OCI-LY1 (cell line): ENCODE measurements at regions not wholly inside any gene's neighbourhood (a gene's known extent, or its start where the extent isn't known, plus 50 kb on each side); places are given as distances from the start of the nearest gene placed in this dataset.

Experiments used
- H2AFZ ChIP-seq: fragments of 200-600 bp; sonication (generic), shearing (Covaris generic); 2 replicates; pipeline ENCODE4 v1.6.0; 2014; ENCODE audit warnings: antibody characterized with exemption, mild to moderate bottlenecking, low read length
- H3F3A ChIP-seq: fragments of 200-600 bp; sonication (generic), shearing (Covaris generic); 2 replicates; pipeline ENCODE4 v1.6.0; 2014; ENCODE audit warnings: mild to moderate bottlenecking, antibody characterized with exemption, low read length, moderate library complexity; ENCODE audit not compliant: insufficient read depth
- H3K27ac ChIP-seq: fragments of 200-600 bp; sonication (generic); 2 replicates; pipeline ENCODE4 v1.5.1; 2014; ENCODE audit warnings: low read length, mixed run types, mild to moderate bottlenecking, low read depth; ENCODE audit not compliant: poor library complexity, severe bottlenecking
- H3K27me3 ChIP-seq: fragments of 200-600 bp; sonication (generic); 2 replicates; pipeline ENCODE4 v1.6.0; 2014; ENCODE audit warnings: antibody characterized with exemption, mild to moderate bottlenecking, low read length, moderate library complexity; ENCODE audit not compliant: insufficient read depth
- H3K36me3 ChIP-seq: fragments of 200-600 bp; sonication (generic); 2 replicates; pipeline ENCODE4 v1.6.1; 2014; ENCODE audit warnings: mild to moderate bottlenecking, antibody characterized with exemption, low read length, moderate library complexity, mixed read lengths; ENCODE audit not compliant: insufficient read depth
- H3K4me1 ChIP-seq: fragments of 200-600 bp; sonication (generic); 2 replicates; pipeline ENCODE4 v1.5.1; 2014; ENCODE audit warnings: mild to moderate bottlenecking, low read length, moderate library complexity; ENCODE audit not compliant: insufficient read depth, severe bottlenecking
- H3K4me2 ChIP-seq: fragments of 200-600 bp; sonication (generic), shearing (Covaris generic); 2 replicates; pipeline ENCODE4 v1.6.1; 2014; ENCODE audit warnings: low read length
- H3K4me3 ChIP-seq: fragments of 200-600 bp; sonication (generic); 2 replicates; pipeline ENCODE4 v1.5.1; 2014; ENCODE audit warnings: low read length, low read depth, mild to moderate bottlenecking, mixed read lengths; ENCODE audit not compliant: poor library complexity, severe bottlenecking
- H3K79me2 ChIP-seq: fragments of 200-600 bp; shearing (Covaris generic); 2 replicates; pipeline ENCODE4 v1.6.1; 2016; ENCODE audit warnings: mixed run types, low read length, mixed read lengths; ENCODE audit not compliant: insufficient read depth
- H3K9ac ChIP-seq: fragments of 200-600 bp; sonication (generic), shearing (Covaris generic); 2 replicates; pipeline ENCODE4 v1.6.1; 2014; ENCODE audit warnings: mild to moderate bottlenecking, low read length, mixed read lengths
- H3K9me2 ChIP-seq: fragments of 200-600 bp; sonication (generic), shearing (Covaris generic); 2 replicates; pipeline ENCODE4 v1.6.1; 2014; ENCODE audit warnings: low read depth, mild to moderate bottlenecking, low read length, mixed read lengths
- H3K9me3 ChIP-seq: fragments of 200-600 bp; shearing (Covaris generic); 2 replicates; pipeline ENCODE4 v1.6.1; 2014; ENCODE audit warnings: low read length, mixed read lengths
- H4K20me1 ChIP-seq: fragments of 200-600 bp; sonication (generic), shearing (Covaris generic); 2 replicates; pipeline ENCODE4 v1.6.0; 2016; ENCODE audit warnings: mild to moderate bottlenecking, low read length; ENCODE audit not compliant: insufficient read depth
- EZH2 ChIP-seq: fragments of 200-600 bp; sonication (generic), shearing (Covaris generic); IDR thresholded peaks from 2 replicates; pipeline ENCODE4 v1.8.0; 2017; ENCODE audit warnings: borderline replicate concordance, mixed run types, mild to moderate bottlenecking, antibody characterized with exemption, low read length, moderate library complexity, mixed read lengths
- TF ChIP-seq, protein P1 (sequence below): fragments of 200-600 bp; sonication (generic), shearing (Covaris generic); IDR thresholded peaks from 2 replicates; pipeline ENCODE4 v1.5.1; 2017; ENCODE audit warnings: mild to moderate bottlenecking, antibody characterized with exemption, low read length, moderate library complexity, mixed read lengths

DNA sequence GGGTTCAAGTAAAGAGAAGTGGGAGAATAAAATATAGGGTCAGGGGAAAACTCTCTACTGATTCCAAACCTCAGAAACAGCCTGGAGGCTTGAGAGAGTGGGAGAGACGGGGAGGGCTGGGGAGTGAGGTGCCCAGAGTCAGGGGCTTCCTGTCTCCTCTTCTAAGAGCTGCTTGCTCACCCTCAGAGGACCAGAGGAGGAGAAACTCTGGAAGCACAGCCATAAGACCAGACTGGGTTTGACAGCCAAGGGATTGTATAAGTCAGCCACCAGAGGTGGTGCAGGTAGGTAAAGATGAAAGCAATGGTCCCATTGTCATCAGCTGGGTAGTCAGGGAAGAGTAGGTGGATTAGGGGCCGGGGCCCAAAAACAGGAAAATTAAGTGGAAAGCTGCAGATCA, 259.4 kb downstream of the TNS1 start:
- no peaks in the 10 kb centered on the region for H4K20me1 ChIP-seq
- no peaks in the 10 kb centered on the region for H3K27me3 ChIP-seq
- H3K9ac ChIP-seq: no peak overlapping the region
- no peaks in the 10 kb centered on the region for H3K36me3 ChIP-seq
- H3K9me2 ChIP-seq: no peaks in the 10 kb centered on the region
- H3K4me3 ChIP-seq: no peak overlapping the region
- H2AFZ ChIP-seq: no peak overlapping the region
- no peak overlapping the region for H3K4me2 ChIP-seq
- no peaks in the 10 kb centered on the region for H3K4me1 ChIP-seq
- no peak overlapping the region for H3K27ac ChIP-seq
- TF ChIP-seq, protein P1, sequence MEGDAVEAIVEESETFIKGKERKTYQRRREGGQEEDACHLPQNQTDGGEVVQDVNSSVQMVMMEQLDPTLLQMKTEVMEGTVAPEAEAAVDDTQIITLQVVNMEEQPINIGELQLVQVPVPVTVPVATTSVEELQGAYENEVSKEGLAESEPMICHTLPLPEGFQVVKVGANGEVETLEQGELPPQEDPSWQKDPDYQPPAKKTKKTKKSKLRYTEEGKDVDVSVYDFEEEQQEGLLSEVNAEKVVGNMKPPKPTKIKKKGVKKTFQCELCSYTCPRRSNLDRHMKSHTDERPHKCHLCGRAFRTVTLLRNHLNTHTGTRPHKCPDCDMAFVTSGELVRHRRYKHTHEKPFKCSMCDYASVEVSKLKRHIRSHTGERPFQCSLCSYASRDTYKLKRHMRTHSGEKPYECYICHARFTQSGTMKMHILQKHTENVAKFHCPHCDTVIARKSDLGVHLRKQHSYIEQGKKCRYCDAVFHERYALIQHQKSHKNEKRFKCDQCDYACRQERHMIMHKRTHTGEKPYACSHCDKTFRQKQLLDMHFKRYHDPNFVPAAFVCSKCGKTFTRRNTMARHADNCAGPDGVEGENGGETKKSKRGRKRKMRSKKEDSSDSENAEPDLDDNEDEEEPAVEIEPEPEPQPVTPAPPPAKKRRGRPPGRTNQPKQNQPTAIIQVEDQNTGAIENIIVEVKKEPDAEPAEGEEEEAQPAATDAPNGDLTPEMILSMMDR: no peak
- no peak for TF ChIP-seq EZH2
- no peaks in the 10 kb centered on the region for H3K79me2 ChIP-seq
- no peaks in the 10 kb centered on the region for H3F3A ChIP-seq
- H3K9me3 ChIP-seq: no peaks in the 10 kb centered on the region

DNA sequence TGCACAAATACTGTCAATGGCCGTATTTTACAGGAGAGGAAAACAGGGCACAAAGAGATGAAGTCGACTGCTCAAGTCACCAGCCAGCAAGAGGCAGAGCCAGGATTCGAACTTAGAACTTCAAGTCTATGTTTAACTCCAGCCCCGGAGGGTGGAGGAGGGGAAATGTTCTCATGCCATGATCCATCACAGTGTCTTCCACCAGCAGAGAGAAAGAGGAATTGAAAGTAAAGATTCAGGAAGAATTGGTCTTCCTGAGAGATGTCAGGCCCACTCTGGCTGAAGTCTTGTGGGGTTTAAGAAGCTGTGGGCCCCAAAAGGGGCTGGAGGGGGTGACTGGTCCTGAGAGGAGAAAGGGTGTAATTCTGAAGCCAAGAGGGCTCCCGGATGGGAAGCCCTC, 260.0 kb downstream of the TNS1 start:
- H4K20me1 ChIP-seq: no peaks in the 10 kb centered on the region
- no peak for TF ChIP-seq EZH2
- TF ChIP-seq, protein P1: no peak
- H3K4me3 ChIP-seq: no peak overlapping the region
- no peak overlapping the region for H2AFZ ChIP-seq
- no peaks in the 10 kb centered on the region for H3K9me3 ChIP-seq
- H3K9me2 ChIP-seq: no peaks in the 10 kb centered on the region
- H3K27me3 ChIP-seq: no peaks in the 10 kb centered on the region
- H3K36me3 ChIP-seq: no peaks in the 10 kb centered on the region
- no peaks in the 10 kb centered on the region for H3F3A ChIP-seq
- no peak overlapping the region for H3K4me2 ChIP-seq
- H3K4me1 ChIP-seq: no peaks in the 10 kb centered on the region
- no peak overlapping the region for H3K27ac ChIP-seq
- H3K79me2 ChIP-seq: no peaks in the 10 kb centered on the region
- H3K9ac ChIP-seq: no peak overlapping the region

GRCh38 chr2:217742276-217742675, 260.5 kb downstream of the TNS1 start:
- H3K27me3 ChIP-seq: no peaks in the 10 kb centered on the region
- no peak overlapping the region for H3K4me2 ChIP-seq
- no peaks in the 10 kb centered on the region for H3K36me3 ChIP-seq

More at GRCh38 chr2:217742276-217742675, 260.5 kb downstream of the TNS1 start:
- no peaks in the 10 kb centered on the region for H3K79me2 ChIP-seq
- H3K4me3 ChIP-seq: no peak overlapping the region
- H3K4me1 ChIP-seq: no peaks in the 10 kb centered on the region
- no peaks in the 10 kb centered on the region for H3F3A ChIP-seq
- H4K20me1 ChIP-seq: no peaks in the 10 kb centered on the region
- no peak overlapping the region for H3K9ac ChIP-seq
- no peak overlapping the region for H3K27ac ChIP-seq
- no peaks in the 10 kb centered on the region for H3K9me3 ChIP-seq
- TF ChIP-seq, protein P1: no peak
- TF ChIP-seq EZH2: no peak
- H2AFZ ChIP-seq: no peak overlapping the region
- no peaks in the 10 kb centered on the region for H3K9me2 ChIP-seq
